ENCODE measurements at regions not wholly inside any gene's neighbourhood (a gene's known extent, or its start where the extent isn't known, plus 50 kb on each side); places are given as distances from the start of the nearest gene placed in this dataset.

DNA sequence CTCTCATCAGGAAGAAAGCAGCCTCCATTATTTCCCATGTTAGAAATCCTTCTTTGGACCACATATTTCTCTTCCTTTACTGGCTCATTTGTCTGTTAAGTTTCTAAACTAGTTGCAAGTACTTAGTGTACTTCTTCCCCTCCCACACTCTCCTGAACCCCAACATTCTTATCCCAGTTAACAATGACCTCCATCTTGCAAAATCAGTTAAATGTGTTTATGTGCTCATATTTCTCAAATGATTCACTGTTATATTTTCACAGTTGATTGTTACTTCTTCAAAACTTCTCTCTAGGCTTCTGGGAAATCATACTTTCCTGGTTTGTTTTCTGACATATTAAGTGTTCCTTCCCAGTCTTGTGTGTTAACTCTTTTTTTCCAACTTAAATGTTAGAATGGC is 856.9 kb downstream of the EPHA3 start:
- no peaks in the 10 kb centered on the region for H3K9me2 ChIP-seq (ENCODE audit: insufficient read depth, low read length)
- no peak overlapping the region for H3K4me2 ChIP-seq (ENCODE audit: low read length)
- no peak overlapping the region for H3K4me3 ChIP-seq (ENCODE audit: low read length)
- H2AFZ ChIP-seq (ENCODE audit: low read depth, low read length), result no peak overlapping the region
- no peaks in the 10 kb centered on the region for H4K20me1 ChIP-seq (ENCODE audit: insufficient read depth)
- no peaks in the 10 kb centered on the region for H3K27me3 ChIP-seq (ENCODE audit: insufficient read depth, low read depth, low read length)
- no peaks in the 10 kb centered on the region for H3K36me3 ChIP-seq (ENCODE audit: insufficient read depth, low read length)
- H3F3A ChIP-seq (ENCODE audit: insufficient read depth, low read length, poor library complexity, severe bottlenecking), result no peaks in the 10 kb centered on the region
- no peaks in the 10 kb centered on the region for H3K9me3 ChIP-seq (ENCODE audit: low read length)
- H3K27ac ChIP-seq (ENCODE audit: low read length), result no peak overlapping the region
- TF ChIP-seq MXI1 (conservative IDR thresholded peaks at IDR 0.05; ENCODE audit: poor library complexity, severe bottlenecking) (no peak), RAD21 (conservative IDR thresholded peaks at IDR 0.05) (no peak), EP300 (conservative IDR thresholded peaks at IDR 0.05; ENCODE audit: poor library complexity, severe bottlenecking) (no peak), SMC3 (conservative IDR thresholded peaks at IDR 0.05; ENCODE audit: poor library complexity) (no peak), REST (IDR thresholded peaks at IDR 0.05; ENCODE audit: borderline replicate concordance) (no peak), TAF1 (IDR thresholded peaks at IDR 0.05; ENCODE audit: low read depth) (no peak), EZH2 (IDR thresholded peaks at IDR 0.05; ENCODE audit: borderline replicate concordance, insufficient read depth, low read length, poor library complexity, severe bottlenecking) (no peak), POLR2AphosphoS5 (IDR thresholded peaks at IDR 0.05) (no peak)
- TF ChIP-seq, protein P1, sequence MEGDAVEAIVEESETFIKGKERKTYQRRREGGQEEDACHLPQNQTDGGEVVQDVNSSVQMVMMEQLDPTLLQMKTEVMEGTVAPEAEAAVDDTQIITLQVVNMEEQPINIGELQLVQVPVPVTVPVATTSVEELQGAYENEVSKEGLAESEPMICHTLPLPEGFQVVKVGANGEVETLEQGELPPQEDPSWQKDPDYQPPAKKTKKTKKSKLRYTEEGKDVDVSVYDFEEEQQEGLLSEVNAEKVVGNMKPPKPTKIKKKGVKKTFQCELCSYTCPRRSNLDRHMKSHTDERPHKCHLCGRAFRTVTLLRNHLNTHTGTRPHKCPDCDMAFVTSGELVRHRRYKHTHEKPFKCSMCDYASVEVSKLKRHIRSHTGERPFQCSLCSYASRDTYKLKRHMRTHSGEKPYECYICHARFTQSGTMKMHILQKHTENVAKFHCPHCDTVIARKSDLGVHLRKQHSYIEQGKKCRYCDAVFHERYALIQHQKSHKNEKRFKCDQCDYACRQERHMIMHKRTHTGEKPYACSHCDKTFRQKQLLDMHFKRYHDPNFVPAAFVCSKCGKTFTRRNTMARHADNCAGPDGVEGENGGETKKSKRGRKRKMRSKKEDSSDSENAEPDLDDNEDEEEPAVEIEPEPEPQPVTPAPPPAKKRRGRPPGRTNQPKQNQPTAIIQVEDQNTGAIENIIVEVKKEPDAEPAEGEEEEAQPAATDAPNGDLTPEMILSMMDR (IDR thresholded peaks at IDR 0.05; ENCODE audit: poor library complexity, severe bottlenecking), result no peak
- H3K79me2 ChIP-seq (replicated peaks; ENCODE audit: insufficient read depth, low read length), result no peaks in the 10 kb centered on the region
- no peak overlapping the region for H3K9ac ChIP-seq (ENCODE audit: low read length)

- Histone ChIP-seq H2AFZ (ENCODE audit: low read depth, low read length) (no peak overlapping the region), H3K4me2 (ENCODE audit: low read length) (no peak overlapping the region), H3K36me3 (ENCODE audit: insufficient read depth, low read length) (no peaks in the 10 kb centered on the region), H3F3A (ENCODE audit: insufficient read depth, low read length, poor library complexity, severe bottlenecking) (no peaks in the 10 kb centered on the region), H3K27me3 (ENCODE audit: insufficient read depth, low read depth, low read length) (no peaks in the 10 kb centered on the region), H3K9ac (ENCODE audit: low read length) (no peak overlapping the region), H3K79me2 (replicated peaks; ENCODE audit: insufficient read depth, low read length) (no peaks in the 10 kb centered on the region), H4K20me1 (ENCODE audit: insufficient read depth) (no peaks in the 10 kb centered on the region), H3K4me3 (ENCODE audit: low read length) (no peak overlapping the region), H3K9me3 (ENCODE audit: low read length) (no peaks in the 10 kb centered on the region), H3K27ac (ENCODE audit: low read length) (no peak overlapping the region), H3K9me2 (ENCODE audit: insufficient read depth, low read length) (no peaks in the 10 kb centered on the region)
- TF ChIP-seq RAD21 (conservative IDR thresholded peaks at IDR 0.05) (no peak), EP300 (conservative IDR thresholded peaks at IDR 0.05; ENCODE audit: poor library complexity, severe bottlenecking) (no peak), SMC3 (conservative IDR thresholded peaks at IDR 0.05; ENCODE audit: poor library complexity) (no peak), MXI1 (conservative IDR thresholded peaks at IDR 0.05; ENCODE audit: poor library complexity, severe bottlenecking) (no peak), EZH2 (IDR thresholded peaks at IDR 0.05; ENCODE audit: borderline replicate concordance, insufficient read depth, low read length, poor library complexity, severe bottlenecking) (no peak), POLR2AphosphoS5 (IDR thresholded peaks at IDR 0.05) (no peak)
- TF ChIP-seq, protein P1 (IDR thresholded peaks at IDR 0.05; ENCODE audit: poor library complexity, severe bottlenecking), result no peak
Measured at GRCh38 chr3:89966877-89967665, 859.6 kb downstream of the EPHA3 start.
